ENCODE measurements at regions not wholly inside any gene's neighbourhood (a gene's known extent, or its start where the extent isn't known, plus 50 kb on each side); places are given as distances from the start of the nearest gene placed in this dataset.

DNA sequence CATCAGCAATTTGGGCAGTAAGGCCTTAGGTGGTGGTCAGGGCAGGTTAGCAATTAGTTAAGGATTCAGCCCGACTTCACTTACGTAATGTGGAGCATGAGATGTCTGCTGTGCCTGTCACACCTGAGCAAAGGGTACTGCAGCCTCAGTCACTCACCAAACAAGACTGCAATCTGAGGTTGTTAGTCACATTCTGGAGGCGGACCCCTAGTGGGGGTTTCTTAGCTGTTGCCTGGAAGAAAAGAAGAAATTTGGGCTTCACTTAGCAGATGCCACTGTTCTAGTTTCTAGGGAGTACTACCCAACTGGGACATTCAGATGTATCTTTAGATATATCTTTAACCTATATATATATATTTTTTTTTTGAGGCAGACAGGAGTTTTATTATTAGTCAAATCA lies 529.9 kb downstream of the SLC4A3 start:
- TF ChIP-seq, protein P1, sequence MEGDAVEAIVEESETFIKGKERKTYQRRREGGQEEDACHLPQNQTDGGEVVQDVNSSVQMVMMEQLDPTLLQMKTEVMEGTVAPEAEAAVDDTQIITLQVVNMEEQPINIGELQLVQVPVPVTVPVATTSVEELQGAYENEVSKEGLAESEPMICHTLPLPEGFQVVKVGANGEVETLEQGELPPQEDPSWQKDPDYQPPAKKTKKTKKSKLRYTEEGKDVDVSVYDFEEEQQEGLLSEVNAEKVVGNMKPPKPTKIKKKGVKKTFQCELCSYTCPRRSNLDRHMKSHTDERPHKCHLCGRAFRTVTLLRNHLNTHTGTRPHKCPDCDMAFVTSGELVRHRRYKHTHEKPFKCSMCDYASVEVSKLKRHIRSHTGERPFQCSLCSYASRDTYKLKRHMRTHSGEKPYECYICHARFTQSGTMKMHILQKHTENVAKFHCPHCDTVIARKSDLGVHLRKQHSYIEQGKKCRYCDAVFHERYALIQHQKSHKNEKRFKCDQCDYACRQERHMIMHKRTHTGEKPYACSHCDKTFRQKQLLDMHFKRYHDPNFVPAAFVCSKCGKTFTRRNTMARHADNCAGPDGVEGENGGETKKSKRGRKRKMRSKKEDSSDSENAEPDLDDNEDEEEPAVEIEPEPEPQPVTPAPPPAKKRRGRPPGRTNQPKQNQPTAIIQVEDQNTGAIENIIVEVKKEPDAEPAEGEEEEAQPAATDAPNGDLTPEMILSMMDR (IDR thresholded peaks at IDR 0.05), result no peak
- no peak for TF ChIP-seq POLR2A (IDR thresholded peaks at IDR 0.05)
